ENCODE measurements at regions not wholly inside any gene's neighbourhood (a gene's known extent, or its start where the extent isn't known, plus 50 kb on each side); places are given as distances from the start of the nearest gene placed in this dataset.

DNA sequence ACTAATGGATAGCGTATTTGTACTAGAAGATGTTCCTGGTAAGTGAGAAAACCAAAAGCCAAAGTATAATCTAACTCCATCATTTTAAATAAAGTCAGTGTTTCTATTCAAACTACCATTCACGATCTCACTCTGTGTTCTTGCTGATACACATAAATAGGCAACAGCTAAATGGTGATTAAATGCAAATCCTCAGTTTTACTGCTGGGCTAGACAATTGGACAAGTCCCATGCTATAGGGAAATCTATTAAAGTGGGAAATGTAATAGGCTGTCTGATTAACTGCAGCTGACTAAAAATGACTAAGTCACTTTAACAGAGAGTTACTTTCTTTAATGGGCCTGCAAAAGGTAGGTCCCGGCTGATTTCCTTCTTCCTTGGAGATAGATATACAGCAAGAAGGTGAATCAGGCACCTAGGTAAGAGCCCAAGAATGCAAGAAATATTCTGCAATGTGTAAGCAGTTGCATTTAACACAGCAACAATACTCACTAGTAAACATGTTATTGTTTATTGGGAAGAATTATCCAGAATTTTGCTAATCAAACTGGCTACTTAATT is 298.4 kb downstream of the SLITRK6 start:
- no peaks in the 10 kb centered on the region for H3K36me3 ChIP-seq (replicated peaks in 1 of 2)
- H3K4me1 ChIP-seq (replicated peaks in 1 of 2): no peaks in the 10 kb centered on the region
- no peaks in the 10 kb centered on the region for H3K27me3 ChIP-seq
- no peak overlapping the region for H3K4me3 ChIP-seq
- no peak overlapping the region for H3K27ac ChIP-seq
- 65 to 77% (median 67%) methylated on average over 3 of the region's 3 CpGs for WGBS, 4 donors
- intact Hi-C loops (cut with DNase I): no loop called here
- TF ChIP-seq POLR2A (IDR thresholded peaks at IDR 0.05): no peak
- TF ChIP-seq CTCF (IDR thresholded peaks at IDR 0.05): no peak
- no peak for DNase-seq
- H3K9me3 ChIP-seq (replicated peaks in 1 of 3): no peaks in the 10 kb centered on the region

GRCh38 chr13:85498774-85499173 is 300.4 kb downstream of the SLITRK6 start:
- H3K27me3 ChIP-seq: no peaks in the 10 kb centered on the region
- H3K4me1 ChIP-seq (replicated peaks in 1 of 2): no peaks in the 10 kb centered on the region
- 88 to 90% (median 88%) methylated on average over 6 of the region's 6 CpGs for WGBS, 4 donors
- intact Hi-C loops (cut with DNase I): no loop called here
- H3K36me3 ChIP-seq (replicated peaks in 1 of 2): no peaks in the 10 kb centered on the region
- TF ChIP-seq POLR2A (IDR thresholded peaks at IDR 0.05) (no peak), CTCF (IDR thresholded peaks at IDR 0.05) (no peak)
- no peak for DNase-seq
- H3K27ac ChIP-seq: no peak overlapping the region
- H3K4me3 ChIP-seq: no peak overlapping the region
- H3K9me3 ChIP-seq (replicated peaks in 1 of 3): no peaks in the 10 kb centered on the region

DNA sequence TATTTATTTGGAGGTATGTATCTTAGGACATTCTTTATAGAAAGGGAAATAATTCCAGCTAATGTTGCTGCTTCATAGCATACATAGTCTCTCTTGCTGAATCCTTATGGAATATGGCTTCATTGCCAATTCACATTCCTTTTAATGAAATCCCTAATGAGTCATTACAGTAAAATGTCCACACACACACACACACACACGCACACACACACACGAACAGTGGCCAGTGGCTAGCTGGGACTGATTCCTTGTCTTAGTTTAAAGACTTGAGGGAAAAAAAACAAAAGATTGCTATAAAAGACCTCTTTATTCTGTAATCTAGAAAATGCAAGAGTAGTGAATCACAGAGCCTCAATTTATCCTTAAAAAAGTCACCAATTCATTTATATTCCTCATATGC is 301.6 kb downstream of the SLITRK6 start:
- Histone ChIP-seq H3K36me3 (replicated peaks in 1 of 2) (no peaks in the 10 kb centered on the region), H3K27me3 (no peaks in the 10 kb centered on the region), H3K9me3 (replicated peaks in 1 of 3) (no peaks in the 10 kb centered on the region), H3K27ac (no peak overlapping the region), H3K4me3 (no peak overlapping the region), H3K4me1 (replicated peaks in 1 of 2) (no peaks in the 10 kb centered on the region)
- intact Hi-C loops (cut with DNase I): no loop called here
- DNase-seq: no peak
- TF ChIP-seq POLR2A (IDR thresholded peaks at IDR 0.05): no peak
- no peak for TF ChIP-seq CTCF (IDR thresholded peaks at IDR 0.05)
- WGBS, 4 donors: 35 to 70% (median 48%) methylated on average over 2 of the region's 2 CpGs

DNA sequence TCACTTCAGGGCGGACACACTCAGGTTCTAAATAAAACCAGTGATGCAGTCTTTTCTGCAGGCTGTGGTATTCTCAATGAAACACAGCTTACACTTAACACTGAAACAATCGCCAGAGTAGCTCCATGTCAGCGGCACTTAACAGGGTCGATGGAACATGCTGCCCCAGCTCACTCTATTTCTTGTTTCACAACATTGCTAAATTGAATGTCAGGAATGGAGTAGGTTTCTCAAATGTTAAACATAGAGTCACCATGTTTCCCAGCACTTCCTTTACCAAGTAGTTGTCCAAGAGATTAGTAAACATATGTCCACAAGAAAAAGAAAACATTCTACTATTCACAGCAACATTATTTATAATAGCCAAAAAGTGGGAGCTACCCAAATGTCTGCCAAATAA is 306.9 kb downstream of the SLITRK6 start:
- WGBS, 4 donors: 77 to 84% (median 80%) methylated on average over 4 of the region's 4 CpGs
- intact Hi-C loops (cut with DNase I): no loop called here
- Histone ChIP-seq H3K27ac (no peak overlapping the region), H3K9me3 (replicated peaks in 1 of 3) (no peaks in the 10 kb centered on the region), H3K4me1 (replicated peaks in 1 of 2) (no peaks in the 10 kb centered on the region), H3K27me3 (no peaks in the 10 kb centered on the region), H3K4me3 (no peak overlapping the region), H3K36me3 (replicated peaks in 1 of 2) (no peaks in the 10 kb centered on the region)
- TF ChIP-seq POLR2A (IDR thresholded peaks at IDR 0.05) (no peak), CTCF (IDR thresholded peaks at IDR 0.05) (no peak)
- no peak for DNase-seq

Measured in adrenal gland (tissue), 9 donors.